Body of pancreas (tissue), 4 donors: ENCODE measurements at regions not wholly inside any gene's neighbourhood (a gene's known extent, or its start where the extent isn't known, plus 50 kb on each side); places are given as distances from the start of the nearest gene placed in this dataset.

ENCODE experiments used
- ATAC-seq: fragments of 150-250 bp; one replicate; pipeline ENCODE4 v1.9.1; 2016
- DNase-seq, 4 donors: peaks; one replicate each; pipeline ENCODE4 v3.0.0-alpha.2; 2019
- H3K27ac ChIP-seq, 4 donors: fragments of 200-600 bp; sonication (generic); 1 replicate in 3 of 4; 2 replicates in 1 of 4; pipeline versions ENCODE4 v1.5.1 to v1.6.1; 2016 to 2019; ENCODE audit warnings: mild to moderate bottlenecking in 1 of 4, mixed read lengths in 1 of 4, moderate library complexity in 1 of 4
- H3K27me3 ChIP-seq, 2 donors: fragments of 200-600 bp; sonication (generic); one replicate each; pipeline ENCODE4 v1.6.0; 2016; ENCODE audit warnings: mild to moderate bottlenecking in 1 of 2
- H3K36me3 ChIP-seq, 2 donors: fragments of 200-600 bp; sonication (generic); replicated peaks in 1 of 2; 2 replicates each; pipeline ENCODE4 v1.5.1; 2016; ENCODE audit warnings: low read depth in 2 of 2; ENCODE audit not compliant: insufficient read depth in 1 of 2
- H3K4me1 ChIP-seq: fragments of 200-600 bp; sonication (generic); one replicate; pipeline ENCODE4 v1.6.0; 2016
- H3K4me3 ChIP-seq, 2 donors: fragments of 200-600 bp; sonication (generic); 1 replicate in 1 of 2; 2 replicates in 1 of 2; pipeline ENCODE4 v1.5.1; 2016 to 2019
- H3K9me3 ChIP-seq, 3 donors: fragments of 200-600 bp; sonication (generic); 1 replicate in 2 of 3; 2 replicates in 1 of 3; pipeline ENCODE4 v1.5.1; 2016
- CTCF ChIP-seq, 7 experiments: fragments of 450-650 bp in 4 of 7; fragments of 200-600 bp in 3 of 7; sonication (generic) in 3 of 7; IDR thresholded peaks; one replicate each; pipeline ENCODE4 v1.5.1; 2016 to 2019; ENCODE audit warnings: antibody characterized with exemption in 7 of 7
- POLR2A ChIP-seq, 3 donors: fragments of 450-650 bp; IDR thresholded peaks; one replicate each; pipeline ENCODE4 v1.6.1; 2016; ENCODE audit warnings: antibody characterized with exemption in 3 of 3, mild to moderate bottlenecking in 2 of 3
- WGBS, 2 donors: methylation state at CpG; one replicate each; pipeline ENCODE4 v1.1.5; 2017; 5-methylcytosine and 5-hydroxymethylcytosine counted together
- intact Hi-C: fragments of 100-400 bp; cut with DNase I; formaldehyde crosslinking; loops from one replicate; pipeline ENCODE4 v1.15.1; 2023

GRCh38 chr6:112761740-112762139, 414.6 kb downstream of the RFPL4B start:
- Histone ChIP-seq H3K9me3 (no peaks in the 10 kb centered on the region), H3K4me1 (no peaks in the 10 kb centered on the region), H3K27me3 (no peaks in the 10 kb centered on the region), H3K36me3 (no peaks in the 10 kb centered on the region), H3K27ac (no peak overlapping the region), H3K4me3 (no peak overlapping the region)
- ATAC-seq (no peak), DNase-seq (no peak)
- intact Hi-C loops, result no loop called here
- TF ChIP-seq POLR2A (IDR thresholded peaks at IDR 0.05), result no peak
- no peak for TF ChIP-seq CTCF (IDR thresholded peaks at IDR 0.05)
- WGBS, 2 donors, result 45 to 49% methylated on average over 2 of the region's 2 CpGs

- H3K27me3 ChIP-seq, result no peaks in the 10 kb centered on the region
- intact Hi-C loops, result no loop called here
- DNase-seq (no peak), ATAC-seq (no peak)
- H3K4me3 ChIP-seq, result no peak overlapping the region
- H3K27ac ChIP-seq, result no peak overlapping the region
- TF ChIP-seq CTCF (IDR thresholded peaks at IDR 0.05), result no peak
- no peak for TF ChIP-seq POLR2A (IDR thresholded peaks at IDR 0.05)
- no peaks in the 10 kb centered on the region for H3K4me1 ChIP-seq
- no peaks in the 10 kb centered on the region for H3K36me3 ChIP-seq
- H3K9me3 ChIP-seq, result no peaks in the 10 kb centered on the region
- 48 to 68% methylated on average over 2 of the region's 2 CpGs for WGBS, 2 donors
Observed at GRCh38 chr6:112764377-112764776, 417.2 kb downstream of the RFPL4B start.

- WGBS, 2 donors, result 45 to 47% methylated on average over 2 of the region's 2 CpGs
- no peaks in the 10 kb centered on the region for H3K36me3 ChIP-seq
- no peak overlapping the region for H3K4me3 ChIP-seq
- no peaks in the 10 kb centered on the region for H3K4me1 ChIP-seq
- no peak for TF ChIP-seq POLR2A (IDR thresholded peaks at IDR 0.05)
- no peak for DNase-seq
- intact Hi-C loops, result no loop called here
- no peak overlapping the region for H3K27ac ChIP-seq
- H3K9me3 ChIP-seq, result no peaks in the 10 kb centered on the region
- no peaks in the 10 kb centered on the region for H3K27me3 ChIP-seq
- no peak for ATAC-seq
Observed at GRCh38 chr6:112770308-112770707, 423.2 kb downstream of the RFPL4B start.

GRCh38 chr6:112773187-112773586, 426.1 kb downstream of the RFPL4B start:
- ATAC-seq (no peak), DNase-seq (no peak)
- Histone ChIP-seq H3K9me3 (no peaks in the 10 kb centered on the region), H3K36me3 (no peaks in the 10 kb centered on the region), H3K27me3 (no peaks in the 10 kb centered on the region), H3K4me3 (no peak overlapping the region), H3K27ac (no peak overlapping the region), H3K4me1 (no peaks in the 10 kb centered on the region)
- intact Hi-C loops, result no loop called here
- TF ChIP-seq CTCF (IDR thresholded peaks at IDR 0.05) (no peak), POLR2A (IDR thresholded peaks at IDR 0.05) (no peak)
- WGBS, 2 donors, result 0% methylated on average over 1 of the region's 1 CpG

- Histone ChIP-seq H3K4me1 (no peaks in the 10 kb centered on the region), H3K36me3 (no peaks in the 10 kb centered on the region), H3K27ac (no peak overlapping the region), H3K27me3 (no peaks in the 10 kb centered on the region), H3K4me3 (no peak overlapping the region), H3K9me3 (no peaks in the 10 kb centered on the region)
- 69 to 80% methylated on average over 4 of the region's 4 CpGs for WGBS, 2 donors
- TF ChIP-seq CTCF (IDR thresholded peaks at IDR 0.05), result no peak
- no peak for TF ChIP-seq POLR2A (IDR thresholded peaks at IDR 0.05)
- DNase-seq (no peak), ATAC-seq (no peak)
- intact Hi-C loops, result no loop called here
Observed at GRCh38 chr6:112774319-112774718, 427.2 kb downstream of the RFPL4B start.
